ENCODE measurements at regions not wholly inside any gene's neighbourhood (a gene's known extent, or its start where the extent isn't known, plus 50 kb on each side); places are given as distances from the start of the nearest gene placed in this dataset.

- Mint-ChIP-seq H3K4me3 (no peak overlapping the region), H3K4me1 (peaks cover 13% of the 10 kb centered on the region), H3K9me3 (no peaks in the 10 kb centered on the region), H3K27me3 (ENCODE audit: low read depth, poor library complexity) (peaks cover 4% of the 10 kb centered on the region), H3K36me3 (ENCODE audit: low read depth) (no peaks in the 10 kb centered on the region), H3K27ac (no peak overlapping the region)
- DNase-seq, result no peak
- TF ChIP-seq CTCF (IDR thresholded peaks at IDR 0.05), result no peak
Measured at GRCh38 chr20:40775561-40776146, 86.6 kb upstream of the MAFB start.

DNA sequence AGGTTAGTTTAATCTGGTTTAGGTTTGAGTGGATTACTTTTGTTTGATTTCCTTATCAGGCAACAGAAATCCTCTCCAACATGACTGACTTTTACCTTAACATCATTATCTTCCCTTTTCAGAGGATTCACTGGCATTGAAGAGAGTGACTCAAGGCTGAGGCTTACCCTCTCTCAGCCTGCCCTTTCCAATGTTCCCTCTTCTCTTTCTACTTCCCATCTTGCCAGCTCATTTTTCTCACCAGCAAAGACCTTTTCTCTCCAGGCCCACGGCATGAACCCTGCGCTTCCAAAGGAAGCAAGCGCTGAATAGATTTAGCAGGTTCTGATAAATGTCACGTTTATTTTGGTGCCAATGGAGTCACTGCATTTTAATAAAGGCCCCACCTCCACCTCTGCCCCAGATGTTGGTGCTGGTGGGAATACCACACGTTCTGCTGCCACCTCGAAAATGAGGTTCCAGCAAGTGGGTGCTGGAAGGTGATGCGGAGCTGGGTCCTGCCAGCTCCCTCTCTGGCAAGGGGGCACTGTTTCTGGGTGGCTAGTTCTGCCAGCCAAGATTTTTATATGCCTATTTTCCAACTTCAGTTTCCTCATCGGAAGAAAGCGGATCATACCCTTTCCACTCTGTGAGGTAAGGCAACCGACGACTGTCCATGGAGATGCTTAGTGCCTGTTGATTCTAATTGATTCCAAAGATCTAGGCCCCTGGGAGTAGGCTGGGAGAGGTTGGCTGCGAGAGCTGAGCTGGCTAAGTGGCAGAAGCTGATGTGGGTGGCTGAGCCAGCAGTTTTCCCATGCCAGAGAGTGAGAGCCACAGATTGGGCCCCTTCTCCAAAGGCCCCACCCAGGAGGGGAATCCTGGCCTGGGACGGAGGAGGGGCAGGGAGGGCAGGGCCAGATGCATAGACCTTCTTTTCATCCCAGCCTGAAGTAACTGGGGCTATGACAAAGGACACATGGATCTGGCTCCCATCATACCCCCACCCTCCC is 87.7 kb upstream of the MAFB start:
- Mint-ChIP-seq H3K27me3 (ENCODE audit: low read depth, poor library complexity) (peaks cover 4% of the 10 kb centered on the region), H3K9me3 (no peaks in the 10 kb centered on the region), H3K27ac (peak overlapping the region; percentile 43), H3K36me3 (ENCODE audit: low read depth) (no peaks in the 10 kb centered on the region), H3K4me1 (peaks cover 7% of the 10 kb centered on the region), H3K4me3 (no peak overlapping the region)
- no peak for TF ChIP-seq CTCF (IDR thresholded peaks at IDR 0.05)
- DNase-seq, result no peak

- H3K36me3 Mint-ChIP-seq (ENCODE audit: low read depth), result no peaks in the 10 kb centered on the region
- TF ChIP-seq CTCF (IDR thresholded peaks at IDR 0.05), result no peak
- no peaks in the 10 kb centered on the region for H3K9me3 Mint-ChIP-seq
- peaks cover 7% of the 10 kb centered on the region for H3K4me1 Mint-ChIP-seq
- H3K27me3 Mint-ChIP-seq (ENCODE audit: low read depth, poor library complexity), result peaks cover 6% of the 10 kb centered on the region
- no peak overlapping the region for H3K4me3 Mint-ChIP-seq
- DNase-seq, result no peak
- no peak overlapping the region for H3K27ac Mint-ChIP-seq
Measured at GRCh38 chr20:40777653-40778052, 88.6 kb upstream of the MAFB start.

DNA sequence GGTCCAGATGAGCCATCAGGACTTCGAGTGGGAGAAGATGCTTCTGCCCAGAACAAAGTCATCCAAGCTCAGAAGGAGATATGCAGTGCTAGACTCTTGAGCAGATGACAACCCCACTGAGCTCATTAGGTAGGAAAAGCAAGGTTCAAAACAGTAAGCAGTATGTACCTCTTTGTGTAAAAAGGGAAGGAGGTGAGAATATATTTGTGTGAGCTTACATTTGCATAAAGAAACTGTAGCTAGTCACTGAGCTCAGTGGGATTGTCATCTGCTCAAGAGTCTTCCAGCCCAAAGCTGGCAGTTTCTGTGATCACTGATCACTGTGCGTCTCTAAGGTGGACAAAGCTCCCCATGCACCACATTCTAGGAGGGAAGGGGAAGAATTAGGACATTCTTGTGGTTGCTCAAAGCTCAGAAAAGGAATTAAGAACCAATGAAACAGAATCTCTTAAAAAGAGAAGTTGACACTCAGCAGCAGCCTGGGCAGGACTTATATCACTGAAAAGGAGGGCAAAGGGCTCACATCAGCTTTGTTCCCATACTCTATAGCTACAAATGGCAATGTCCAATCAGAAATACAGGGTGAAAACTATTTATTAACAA is 90.0 kb upstream of the MAFB start:
- H3K4me1 Mint-ChIP-seq, result peaks cover 7% of the 10 kb centered on the region
- DNase-seq, result no peak
- TF ChIP-seq CTCF (IDR thresholded peaks at IDR 0.05), result no peak
- no peaks in the 10 kb centered on the region for H3K36me3 Mint-ChIP-seq (ENCODE audit: low read depth)
- H3K4me3 Mint-ChIP-seq, result no peak overlapping the region
- H3K27ac Mint-ChIP-seq, result no peak overlapping the region
- no peaks in the 10 kb centered on the region for H3K9me3 Mint-ChIP-seq
- peaks cover 9% of the 10 kb centered on the region for H3K27me3 Mint-ChIP-seq (ENCODE audit: low read depth, poor library complexity)

DNA sequence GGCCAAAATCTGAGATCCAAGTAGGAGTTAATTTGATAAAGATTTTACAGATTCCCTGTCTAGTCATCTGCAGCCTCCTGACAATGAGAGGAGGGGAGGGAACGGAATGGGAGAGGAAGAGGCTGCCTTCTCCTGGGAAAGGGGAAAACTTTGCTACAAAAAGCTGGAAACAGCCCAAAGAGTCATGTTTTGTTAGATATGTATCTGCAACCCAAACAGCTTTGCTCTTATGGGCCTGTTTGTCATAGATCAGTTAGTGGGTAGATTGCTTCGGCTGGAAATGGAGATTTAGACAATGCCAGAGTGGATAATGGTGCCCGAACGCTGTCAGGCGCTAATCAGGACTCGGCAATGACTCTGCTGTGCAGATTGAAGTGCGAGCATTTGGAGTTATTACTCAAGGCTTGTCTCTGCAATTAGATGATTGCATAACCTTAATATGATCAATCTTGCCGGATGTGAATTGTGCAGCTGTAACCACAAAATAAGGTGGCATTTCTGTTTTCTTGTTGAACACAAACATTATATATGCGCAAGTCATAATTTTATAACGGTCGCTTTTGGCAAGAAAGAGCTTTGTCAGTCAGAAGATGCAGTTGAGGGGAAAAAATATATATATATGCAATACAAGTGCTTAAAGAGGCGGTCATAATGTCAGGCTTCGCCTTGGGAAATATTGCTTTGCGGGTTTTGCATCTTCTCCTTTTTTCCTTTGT is 92.4 kb upstream of the MAFB start:
- Mint-ChIP-seq H3K36me3 (ENCODE audit: low read depth) (no peaks in the 10 kb centered on the region), H3K4me1 (peaks cover 7% of the 10 kb centered on the region), H3K27me3 (ENCODE audit: low read depth, poor library complexity) (peaks cover 9% of the 10 kb centered on the region), H3K27ac (no peak overlapping the region), H3K9me3 (no peaks in the 10 kb centered on the region), H3K4me3 (no peak overlapping the region)
- TF ChIP-seq CTCF (IDR thresholded peaks at IDR 0.05), result no peak
- no peak for DNase-seq

All from nephron progenitor cell (in vitro differentiated cells).